ENCODE measurements at regions not wholly inside any gene's neighbourhood (a gene's known extent, or its start where the extent isn't known, plus 50 kb on each side); places are given as distances from the start of the nearest gene placed in this dataset.
A peak's percentile ranks its signal among the peaks of the same experiment; 100 is the strongest.
"Not testable (repeated sequence)": the region's sequence is repeated elsewhere in the genome, so short reads cannot be mapped to it uniquely, and the experiment has no call there.

DNA sequence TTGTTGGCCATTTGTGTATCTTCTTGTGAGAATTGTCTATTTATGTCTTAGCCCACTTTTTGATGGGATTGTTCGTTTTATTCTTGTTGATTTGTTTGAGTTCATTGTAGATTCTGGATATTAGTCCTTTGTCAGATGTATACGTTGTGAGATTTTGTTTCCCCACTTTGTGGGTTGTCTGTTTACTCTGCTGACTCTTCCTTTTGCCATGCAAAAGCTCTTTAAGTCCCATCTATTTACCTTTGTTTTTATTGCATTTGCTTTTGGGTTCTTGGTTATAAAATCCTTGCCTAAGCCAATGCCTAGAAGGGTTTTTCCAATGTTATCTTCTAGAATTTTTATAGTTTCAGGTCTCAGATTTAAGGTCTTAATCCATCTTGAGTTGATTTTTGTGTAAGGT is 193.1 kb upstream of the STAC start:
- not testable (repeated sequence) for DNase-seq (ENCODE audit: low read depth)

DNA sequence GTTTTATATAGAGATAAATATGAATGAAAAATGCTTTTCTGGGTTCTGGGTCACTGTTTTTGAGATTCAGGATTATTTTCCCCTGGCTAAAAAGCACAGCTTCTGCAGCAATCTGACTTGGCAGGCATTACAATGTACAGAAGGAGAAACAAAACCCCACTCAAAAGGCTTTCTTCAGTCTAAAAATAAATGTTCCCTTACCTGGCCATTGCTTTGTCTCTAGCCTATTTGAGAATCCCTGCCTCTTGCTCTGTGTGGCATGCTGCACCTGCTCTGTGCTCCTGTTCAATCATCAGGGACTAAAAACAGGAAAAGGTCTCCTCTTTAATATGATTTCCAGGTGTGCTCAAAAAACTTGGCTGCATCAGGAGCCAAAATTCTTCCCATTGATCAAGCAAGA is 187.4 kb upstream of the STAC start:
- DNase-seq (ENCODE audit: low read depth), result no peak

DNA sequence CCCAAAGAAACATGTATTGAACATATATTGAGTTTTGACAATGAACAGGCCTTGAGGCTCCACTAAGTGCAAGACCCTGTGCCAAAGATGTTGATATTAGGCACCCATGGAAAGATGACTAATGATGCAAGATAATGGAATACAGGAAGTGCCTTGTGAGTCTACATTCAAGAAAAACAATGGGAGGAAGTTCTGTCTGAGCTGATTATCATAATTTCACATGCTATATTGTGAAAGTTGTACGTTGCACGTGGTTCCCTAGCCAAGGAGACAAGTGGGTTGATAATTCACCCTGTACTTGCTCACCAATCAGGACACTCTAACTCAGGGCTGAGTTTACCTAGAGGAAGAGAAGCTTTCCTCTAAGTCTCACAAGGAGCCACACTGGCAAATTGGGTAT is 186.9 kb upstream of the STAC start:
- DNase-seq (ENCODE audit: low read depth), result peak; percentile 76

DNA sequence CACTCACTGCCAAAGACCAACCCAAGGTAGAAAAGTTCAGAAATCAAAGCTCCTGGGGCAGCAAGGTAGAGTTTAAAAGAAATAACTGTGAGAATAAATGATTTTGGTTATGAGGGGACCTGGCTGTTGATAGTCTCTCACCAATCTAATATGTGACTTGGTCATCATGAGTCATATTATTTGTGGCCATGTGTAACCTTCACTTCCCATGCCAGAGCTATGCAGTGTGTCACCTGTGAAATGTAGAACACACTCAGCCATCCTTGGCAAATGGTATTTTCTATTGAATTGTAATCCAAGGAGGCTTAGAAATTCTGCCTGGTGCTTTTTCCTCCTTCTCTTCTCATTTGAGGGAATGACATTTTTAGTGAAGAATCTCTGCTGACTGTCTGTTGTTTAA is 184.2 kb upstream of the STAC start:
- peak; percentile 74 for DNase-seq (ENCODE audit: low read depth)

DNA sequence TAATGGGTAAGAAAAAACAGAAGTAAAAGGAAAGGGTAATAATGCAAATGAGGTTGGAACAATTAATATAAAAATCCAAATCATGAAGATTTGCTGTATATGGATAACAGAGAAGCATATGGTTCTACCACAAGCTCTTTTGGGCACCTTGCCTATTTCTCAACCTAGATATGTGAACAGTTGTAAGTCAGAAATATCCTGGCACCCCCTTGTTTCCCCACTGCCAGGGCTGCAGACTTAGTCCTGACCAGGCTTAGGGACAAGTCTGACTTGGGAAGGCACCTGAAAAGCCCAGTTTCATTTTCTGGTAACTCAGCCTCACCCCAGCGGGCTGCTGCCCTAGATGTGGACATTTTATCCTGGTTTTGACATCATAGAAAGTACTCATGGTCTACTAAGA is 183.2 kb upstream of the STAC start:
- no peak for DNase-seq (ENCODE audit: low read depth)

DNA sequence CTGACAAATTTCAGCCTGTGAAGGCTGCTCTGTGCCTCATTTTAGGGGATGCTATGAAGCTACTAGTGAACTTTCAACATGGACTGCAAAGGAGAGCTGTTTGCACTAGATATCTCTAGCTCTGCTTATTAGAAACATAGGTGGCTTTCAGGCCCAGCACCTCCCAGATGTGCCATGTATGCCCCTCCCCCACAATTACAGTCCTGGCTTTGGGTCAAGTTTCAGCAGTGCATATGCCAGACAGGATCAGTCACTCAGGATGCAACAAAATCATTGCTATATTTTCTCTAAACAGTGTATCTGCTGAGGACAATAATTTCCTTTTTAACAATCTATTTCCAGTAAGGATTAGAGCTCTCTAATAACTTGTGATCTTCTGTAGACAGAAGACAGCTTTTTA is 178.8 kb upstream of the STAC start:
- no peak for DNase-seq (ENCODE audit: low read depth)

DNA sequence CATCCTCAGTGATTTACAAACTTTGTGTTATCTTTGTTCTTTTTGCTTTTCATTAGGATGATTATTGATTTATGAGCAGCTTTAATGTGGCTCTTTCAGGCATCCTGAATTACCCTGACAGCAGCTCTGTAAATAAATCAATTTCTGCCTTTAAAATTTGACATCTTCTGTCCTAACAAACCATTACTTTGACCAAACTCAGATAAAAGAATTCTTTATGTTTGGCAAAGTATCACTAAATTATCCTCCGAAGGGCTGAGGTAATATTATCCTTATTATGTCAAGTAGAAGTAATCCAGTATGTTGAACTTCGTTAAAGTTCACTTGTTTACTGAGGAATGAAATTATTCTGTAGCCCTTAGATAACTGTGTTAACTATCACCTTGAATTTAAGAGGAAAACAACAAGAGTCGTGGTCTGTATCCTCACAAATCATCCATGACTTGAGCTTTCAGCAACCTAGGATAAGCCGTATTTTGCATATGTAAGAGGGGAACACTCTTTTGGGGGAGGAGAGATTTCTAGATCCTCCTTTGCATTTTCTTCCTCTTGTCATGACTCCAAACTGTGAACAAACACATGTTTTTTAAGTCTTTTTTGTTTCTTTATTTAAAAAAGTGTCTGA is 173.2 kb upstream of the STAC start:
- no peak for DNase-seq (ENCODE audit: low read depth)

DNA sequence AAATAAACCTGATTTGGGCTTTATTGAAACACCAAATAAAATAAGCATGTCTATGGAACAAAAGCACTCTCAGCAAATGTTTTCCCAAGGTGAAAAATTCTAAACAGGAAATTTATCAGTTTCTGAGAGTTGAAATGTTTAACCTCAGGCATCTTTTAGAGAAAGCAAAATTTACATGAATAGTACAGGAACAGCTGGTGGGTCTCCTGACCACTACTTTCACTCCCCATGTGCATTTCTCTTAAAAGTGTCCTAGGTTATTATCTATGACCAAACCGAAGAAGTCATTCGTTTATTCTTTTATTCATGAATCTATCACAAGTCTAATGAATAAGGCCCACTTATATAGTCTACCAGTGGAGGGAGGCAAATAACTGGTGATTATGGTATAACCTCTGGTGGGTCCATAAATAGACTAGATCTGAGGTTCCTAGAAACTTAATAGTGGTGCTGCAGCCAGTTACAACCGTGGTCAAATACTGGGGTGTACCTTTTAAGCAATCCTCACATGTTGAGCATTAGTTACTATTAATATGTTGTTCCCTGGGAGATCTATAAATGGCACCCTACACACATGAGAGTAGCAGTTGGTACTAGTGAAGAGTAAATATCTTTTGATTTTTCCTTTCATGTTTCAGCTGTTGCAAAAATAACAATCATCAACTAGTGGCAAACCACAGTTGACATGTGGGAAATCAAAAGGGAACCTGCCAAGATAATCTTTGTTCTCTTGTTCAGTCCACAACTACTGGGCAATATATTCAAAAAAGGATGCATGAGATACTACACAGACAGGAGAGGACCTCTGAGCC is 169.3 kb upstream of the STAC start:
- DNase-seq (ENCODE audit: low read depth), result no peak

DNA sequence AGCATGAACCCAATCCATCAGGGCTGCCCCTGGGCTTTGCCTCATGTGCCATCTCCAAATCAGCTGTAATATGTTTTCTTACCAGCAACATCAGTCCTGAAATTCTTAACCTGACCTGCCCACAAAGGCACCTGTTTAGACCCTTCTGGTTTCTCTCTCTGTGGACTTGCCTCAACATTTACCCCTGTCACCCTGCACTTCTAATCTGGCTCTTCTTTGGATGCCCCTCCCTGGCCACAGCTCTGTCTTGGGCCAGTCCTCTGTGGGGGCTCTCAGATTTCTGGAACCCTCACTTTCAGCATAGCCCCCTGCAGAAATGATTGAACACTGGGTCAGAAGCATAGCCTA is 168.7 kb upstream of the STAC start:
- DNase-seq (ENCODE audit: low read depth), result no peak

DNA sequence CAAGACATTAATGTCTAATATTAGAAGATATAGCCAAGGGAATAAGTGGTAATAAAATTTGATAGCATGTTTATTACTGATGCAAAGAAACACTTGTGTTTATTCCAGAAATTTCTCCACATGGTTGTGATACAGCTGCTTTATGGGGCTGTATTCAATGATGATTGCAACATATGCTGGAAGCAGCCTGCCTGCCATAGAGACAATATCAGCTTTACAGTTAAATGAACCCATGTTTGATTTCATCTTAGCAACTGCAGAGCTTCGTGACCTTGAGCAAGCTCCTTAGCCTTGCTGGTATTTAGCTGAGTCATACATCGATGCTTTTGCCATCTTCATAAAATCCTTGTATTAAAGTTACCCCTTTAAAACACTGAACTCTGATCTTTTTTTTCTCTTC is 168.1 kb upstream of the STAC start:
- peak; percentile 35 for DNase-seq (ENCODE audit: low read depth)

DNA sequence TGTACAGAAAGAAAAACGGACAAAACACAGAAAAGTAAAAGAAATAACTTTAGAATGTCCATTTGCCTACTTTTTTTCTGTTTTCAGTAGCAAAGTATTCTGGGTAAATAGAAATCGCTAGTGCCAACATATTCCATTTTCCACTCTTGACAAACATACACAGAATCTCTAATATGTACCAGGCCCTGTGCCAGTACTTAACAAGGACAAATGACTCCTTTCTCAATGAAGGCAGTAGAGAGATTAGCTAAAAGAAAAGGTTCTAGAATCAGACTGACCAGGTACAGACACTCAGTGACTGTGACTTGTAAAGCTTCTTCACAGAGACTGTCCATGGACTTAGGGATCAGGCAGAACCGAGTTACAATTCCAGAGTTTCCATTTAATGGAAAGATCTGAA is 165.8 kb upstream of the STAC start:
- DNase-seq (ENCODE audit: low read depth), result no peak

DNA sequence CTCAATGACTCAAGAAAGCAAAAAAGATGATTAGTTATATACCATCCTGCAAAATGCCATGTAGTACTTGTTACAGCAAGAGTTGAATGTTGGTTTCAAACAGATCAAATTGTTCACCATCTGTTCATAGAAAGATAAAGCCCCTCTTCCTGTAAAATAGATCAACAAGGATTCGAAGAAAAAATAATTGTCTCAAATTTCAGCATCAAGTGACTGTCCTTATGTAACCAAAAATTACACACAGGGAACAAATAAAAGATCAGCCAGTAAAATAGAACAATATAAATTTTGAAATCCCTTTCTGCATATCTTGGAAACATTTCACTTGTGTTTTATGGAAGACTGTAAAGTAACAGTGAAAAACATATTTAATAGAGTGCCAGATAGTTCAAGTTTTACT is 165.1 kb upstream of the STAC start:
- no peak for DNase-seq (ENCODE audit: low read depth)

DNA sequence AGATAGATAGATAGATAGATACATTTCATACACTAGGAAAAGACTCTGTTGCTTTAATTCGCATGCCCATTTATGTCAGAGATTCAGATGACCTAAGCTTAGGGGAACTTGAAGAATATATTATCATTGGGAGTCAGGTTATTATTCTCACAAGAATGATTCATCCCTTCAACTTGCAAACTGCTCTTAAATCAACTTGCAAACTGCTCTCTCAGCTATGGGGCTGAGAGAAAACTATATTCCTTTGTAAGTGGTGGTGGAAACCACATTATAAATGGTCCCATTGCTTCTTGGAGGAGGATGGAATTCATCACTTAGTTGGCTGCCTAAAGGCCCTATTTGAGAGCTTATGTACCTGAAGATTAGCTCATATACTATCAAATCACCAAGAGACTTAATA is 160.9 kb upstream of the STAC start:
- peak; percentile 78 for DNase-seq (ENCODE audit: low read depth)

DNA sequence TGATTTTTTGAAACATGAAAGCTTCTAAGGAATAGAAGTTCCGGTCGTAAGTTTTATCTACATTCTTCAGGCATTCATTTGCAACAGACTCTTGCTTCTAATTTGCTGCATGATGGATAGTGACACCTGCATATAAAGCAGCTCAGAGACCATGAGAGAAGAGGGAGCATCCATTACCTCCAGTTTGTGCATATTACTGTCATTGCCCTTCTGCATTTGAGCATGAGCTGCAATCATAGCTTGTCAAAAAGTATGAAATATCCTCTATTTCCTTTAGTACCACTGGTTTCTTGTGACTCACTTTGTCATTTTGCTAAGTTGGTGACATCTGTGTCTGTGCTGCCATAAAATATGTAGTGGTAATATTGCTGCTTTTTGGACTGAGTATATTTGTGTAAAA is 160.1 kb upstream of the STAC start:
- no peak for DNase-seq (ENCODE audit: low read depth)

DNA sequence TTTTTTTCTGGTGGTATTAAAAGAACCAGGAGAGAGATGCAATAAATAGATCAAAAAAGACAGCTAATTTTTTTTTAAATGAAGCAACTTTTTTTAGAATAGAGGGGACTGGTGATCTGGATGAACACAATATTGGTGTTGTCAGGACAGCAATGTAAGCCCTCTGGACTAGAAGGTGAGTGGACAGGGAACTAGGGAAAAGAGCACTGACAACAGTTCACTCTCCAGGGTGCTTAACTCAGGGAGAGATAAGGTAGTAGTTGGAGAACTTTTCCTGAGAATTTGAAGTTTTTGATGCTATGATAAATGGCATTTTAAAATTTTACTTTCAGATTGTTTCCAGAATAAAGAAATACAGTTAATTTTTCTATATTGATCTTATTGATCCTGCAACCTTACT is 158.3 kb upstream of the STAC start:
- no peak for DNase-seq (ENCODE audit: low read depth)

DNA sequence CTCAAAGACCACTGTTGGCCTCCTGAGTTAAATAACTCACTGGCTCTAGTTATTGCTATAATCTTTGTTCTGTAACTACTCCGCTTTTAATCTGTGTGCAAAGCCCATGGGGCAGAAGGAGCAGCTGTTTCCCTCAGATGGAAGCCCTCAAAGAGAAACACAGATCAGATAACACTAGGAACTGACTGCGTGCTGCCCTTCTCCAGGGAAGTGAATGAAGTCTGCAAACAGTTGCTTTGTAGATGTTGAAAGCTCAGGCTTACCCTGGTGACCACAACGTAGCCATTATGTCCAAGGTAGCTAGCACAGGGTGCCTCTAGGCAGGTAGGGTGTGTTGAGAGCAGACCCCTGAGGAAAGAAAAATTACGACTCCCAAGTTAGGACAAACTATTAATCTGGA is 152.3 kb upstream of the STAC start:
- no peak for DNase-seq (ENCODE audit: low read depth)

DNA sequence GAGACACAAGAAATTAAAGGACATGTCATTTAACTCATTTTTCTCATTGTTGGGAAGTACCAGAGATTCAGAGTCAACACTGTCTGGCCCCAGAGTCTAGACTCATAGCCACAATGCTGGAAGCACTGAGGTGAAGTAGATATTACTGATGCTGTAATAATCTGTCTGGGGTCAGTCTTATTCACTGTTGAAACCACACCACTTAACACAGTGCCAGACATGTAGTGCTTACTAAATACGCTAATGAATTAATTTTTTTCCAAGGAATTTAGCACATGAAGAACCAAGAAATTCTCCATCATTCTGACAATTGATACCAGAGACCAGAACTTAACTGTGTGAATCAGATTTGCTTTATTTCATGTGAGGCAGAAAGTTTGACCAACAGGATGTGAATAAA is 150.8 kb upstream of the STAC start:
- no peak for DNase-seq (ENCODE audit: low read depth)

DNA sequence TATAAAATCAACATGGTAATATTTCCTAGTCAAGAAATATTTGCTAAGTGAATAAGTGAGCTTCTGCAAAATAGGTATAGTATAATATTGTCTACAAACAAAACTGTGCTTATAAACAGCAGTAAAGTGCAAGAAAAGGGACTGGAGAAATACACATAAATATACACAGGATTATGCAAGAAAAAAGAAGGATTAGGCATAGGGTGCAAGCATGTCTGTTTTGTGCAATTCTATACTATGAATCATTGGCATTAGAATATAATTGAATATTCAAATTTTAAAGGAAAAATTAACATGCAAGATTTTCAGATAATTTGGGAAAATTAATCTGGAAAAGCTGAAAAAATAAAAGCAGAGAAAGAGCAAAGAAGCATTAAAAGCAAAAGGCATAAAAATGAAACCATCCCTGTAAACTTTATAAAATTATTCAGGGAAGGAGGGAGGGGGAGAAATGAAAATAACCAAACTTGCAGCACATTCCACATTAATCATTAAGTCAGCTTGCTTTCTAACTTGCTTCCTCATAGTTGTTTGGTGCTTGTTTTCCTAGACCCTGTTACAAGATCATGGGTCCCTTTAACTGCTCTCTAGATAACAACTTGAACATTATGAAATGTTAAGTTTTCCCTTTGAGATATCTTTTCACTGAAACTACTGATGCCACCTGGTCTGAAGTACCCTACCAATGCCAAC is 147.4 kb upstream of the STAC start:
- DNase-seq (ENCODE audit: low read depth), result no peak

DNA sequence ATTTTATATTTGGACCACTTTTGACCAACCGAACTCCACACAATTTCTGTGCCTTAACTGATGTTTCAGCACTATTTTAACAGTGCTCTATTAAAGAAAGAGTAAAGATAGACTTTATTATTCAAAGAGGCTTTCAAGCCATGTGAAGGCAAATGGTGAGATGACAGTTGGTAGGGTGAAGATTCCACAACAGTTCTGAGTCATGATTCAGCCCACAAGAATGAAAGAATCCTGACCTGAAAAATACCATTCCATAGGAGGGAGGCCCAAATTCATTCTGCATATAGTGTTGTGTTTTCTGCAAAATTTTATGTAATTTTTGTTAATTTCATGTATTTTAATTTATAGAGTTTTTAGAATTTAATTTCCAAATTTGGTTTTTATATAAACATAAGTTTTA is 135.6 kb upstream of the STAC start:
- peak; percentile 78 for DNase-seq (ENCODE audit: low read depth)

DNA sequence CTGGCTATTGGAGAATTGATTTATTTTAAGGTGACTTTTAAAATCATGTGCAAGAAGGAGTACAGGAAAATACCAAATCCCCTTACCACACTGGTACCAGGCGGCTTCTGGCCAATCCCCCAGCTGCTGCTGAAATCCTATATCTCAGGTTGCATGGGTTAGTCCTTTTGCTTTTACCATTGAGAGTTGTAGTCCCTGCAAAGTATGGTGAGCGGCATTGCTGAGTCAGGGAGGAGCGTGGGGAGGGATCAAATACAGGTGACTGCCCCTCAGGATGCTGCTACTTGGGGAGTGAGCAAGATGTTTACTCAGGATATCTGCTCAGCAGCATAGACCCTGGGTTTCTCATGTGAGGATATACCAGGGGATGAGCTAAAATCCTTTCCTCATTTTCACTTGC is 131.9 kb upstream of the STAC start:
- DNase-seq (ENCODE audit: low read depth), result no peak

DNA sequence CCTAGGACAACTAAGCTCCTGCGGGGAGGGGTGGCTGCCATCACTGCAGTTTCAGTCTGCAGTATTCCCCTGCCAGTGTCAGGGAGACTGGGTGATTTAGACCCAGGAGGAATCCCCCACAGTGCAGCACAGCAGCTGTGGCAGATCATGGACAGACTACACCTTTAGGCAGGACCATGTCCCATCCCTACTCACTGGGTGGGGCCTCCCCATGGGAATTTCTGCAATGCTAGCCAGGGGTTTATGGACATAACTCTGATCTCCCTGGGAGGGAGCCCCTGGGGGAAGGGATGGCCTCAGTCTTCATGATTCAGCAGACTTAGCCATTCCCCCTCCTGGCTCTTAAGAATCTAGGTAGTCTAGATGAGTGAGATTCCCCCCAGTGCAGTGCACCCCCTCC is 130.1 kb upstream of the STAC start:
- no peak for DNase-seq (ENCODE audit: low read depth)

DNA sequence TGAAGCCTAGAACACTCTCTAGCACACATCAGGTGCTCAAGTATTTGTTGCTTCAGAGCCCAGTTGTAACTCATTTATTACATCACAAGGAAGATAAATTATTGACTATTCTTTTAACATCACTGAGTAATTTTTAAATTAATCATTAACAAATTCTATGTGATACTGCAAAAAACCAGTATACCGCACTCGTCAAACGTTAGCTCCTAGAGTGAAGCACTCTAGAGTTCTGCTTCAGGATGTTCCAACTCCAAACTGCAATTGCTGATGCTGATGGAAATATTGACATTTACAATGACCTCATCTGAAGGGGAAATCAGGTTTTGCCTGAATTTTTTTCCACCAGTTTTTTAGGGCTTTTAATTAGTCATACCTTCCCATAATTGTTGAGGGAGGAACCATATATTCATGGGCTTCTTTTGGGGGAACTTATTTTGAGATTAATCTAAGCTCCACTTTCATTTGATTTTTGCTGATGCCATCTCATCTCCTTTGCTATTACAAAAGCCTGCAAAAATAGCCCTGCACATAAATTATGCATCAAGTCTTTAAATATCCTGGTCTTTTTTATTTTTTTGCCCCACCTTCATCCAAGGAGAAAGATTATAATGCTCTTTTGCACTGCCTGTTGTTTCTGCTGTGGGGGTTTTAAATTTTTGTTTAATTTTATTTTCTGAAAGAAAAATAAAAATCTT is 123.0 kb upstream of the STAC start:
- DNase-seq (ENCODE audit: low read depth), result no peak
